ENCODE measurements at regions not wholly inside any gene's neighbourhood (a gene's known extent, or its start where the extent isn't known, plus 50 kb on each side); places are given as distances from the start of the nearest gene placed in this dataset.

- no peak for DNase-seq (ENCODE audit: low read depth, low spot score)
- no peak overlapping the region for H3K4me3 ChIP-seq (ENCODE audit: insufficient read length, low read depth)
- H3K9me3 ChIP-seq (ENCODE audit: insufficient read depth, low read length), result no peaks in the 10 kb centered on the region
- no peaks in the 10 kb centered on the region for H3K4me1 ChIP-seq (ENCODE audit: insufficient read depth, insufficient read length)
- H3K9ac ChIP-seq (ENCODE audit: insufficient read length, low read depth), result no peak overlapping the region
- no peak for TF ChIP-seq ZNF274 (IDR thresholded peaks at IDR 0.05; ENCODE audit: low read depth, low read length)
- no peak for TF ChIP-seq SUZ12 (IDR thresholded peaks at IDR 0.05; ENCODE audit: extremely low read depth, insufficient read depth, insufficient read length)
- no peak for TF ChIP-seq YY1 (IDR thresholded peaks at IDR 0.05; ENCODE audit: insufficient read depth, insufficient read length)
- no peaks in the 10 kb centered on the region for H3K36me3 ChIP-seq (ENCODE audit: insufficient read depth, insufficient read length, low read length)
- H3K27me3 ChIP-seq (ENCODE audit: insufficient read depth, insufficient read length), result peaks cover 10% of the 10 kb centered on the region
Measured at GRCh38 chr9:73995836-73996235, 501.3 kb upstream of the RORB start.

DNA sequence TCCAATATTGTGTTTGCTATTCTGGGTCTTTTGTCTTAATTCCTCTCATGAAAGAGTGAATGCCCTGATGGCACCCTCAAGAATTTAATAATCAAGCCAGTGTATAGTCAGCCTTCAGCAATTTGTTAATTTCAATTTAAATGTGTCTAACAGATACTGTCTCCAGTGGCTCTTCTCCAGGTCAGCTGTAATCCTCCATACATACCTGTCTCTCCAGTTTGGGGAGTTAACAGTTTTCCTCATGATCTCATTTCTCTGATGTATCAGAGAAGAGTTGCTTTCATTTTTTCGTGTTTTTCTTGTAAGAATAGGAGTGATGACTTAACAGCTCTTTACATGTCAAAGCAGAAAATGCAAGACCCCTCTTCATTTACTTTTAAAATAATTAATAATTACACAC lies 500.3 kb upstream of the RORB start:
- Histone ChIP-seq H3K4me1 (ENCODE audit: insufficient read depth, insufficient read length) (no peaks in the 10 kb centered on the region), H3K9ac (ENCODE audit: insufficient read length, low read depth) (no peak overlapping the region), H3K27me3 (ENCODE audit: insufficient read depth, insufficient read length) (peaks cover 10% of the 10 kb centered on the region), H3K9me3 (ENCODE audit: insufficient read depth, low read length) (no peaks in the 10 kb centered on the region), H3K4me3 (ENCODE audit: insufficient read length, low read depth) (no peak overlapping the region), H3K36me3 (ENCODE audit: insufficient read depth, insufficient read length, low read length) (no peaks in the 10 kb centered on the region)
- DNase-seq (ENCODE audit: low read depth, low spot score), result no peak
- TF ChIP-seq ZNF274 (IDR thresholded peaks at IDR 0.05; ENCODE audit: low read depth, low read length), result no peak
- no peak for TF ChIP-seq SUZ12 (IDR thresholded peaks at IDR 0.05; ENCODE audit: extremely low read depth, insufficient read depth, insufficient read length)
- no peak for TF ChIP-seq YY1 (IDR thresholded peaks at IDR 0.05; ENCODE audit: insufficient read depth, insufficient read length)

- TF ChIP-seq ZNF274 (IDR thresholded peaks at IDR 0.05; ENCODE audit: low read depth, low read length) (no peak), YY1 (IDR thresholded peaks at IDR 0.05; ENCODE audit: insufficient read depth, insufficient read length) (no peak), SUZ12 (IDR thresholded peaks at IDR 0.05; ENCODE audit: extremely low read depth, insufficient read depth, insufficient read length) (no peak)
- Histone ChIP-seq H3K4me3 (ENCODE audit: insufficient read length, low read depth) (no peak overlapping the region), H3K9ac (ENCODE audit: insufficient read length, low read depth) (no peak overlapping the region), H3K4me1 (ENCODE audit: insufficient read depth, insufficient read length) (no peaks in the 10 kb centered on the region), H3K27me3 (ENCODE audit: insufficient read depth, insufficient read length) (peaks cover 10% of the 10 kb centered on the region), H3K36me3 (ENCODE audit: insufficient read depth, insufficient read length, low read length) (no peaks in the 10 kb centered on the region), H3K9me3 (ENCODE audit: insufficient read depth, low read length) (no peaks in the 10 kb centered on the region)
- no peak for DNase-seq (ENCODE audit: low read depth, low spot score)
Measured at GRCh38 chr9:74001382-74001781, 495.8 kb upstream of the RORB start.

- Histone ChIP-seq H3K9ac (ENCODE audit: insufficient read length, low read depth) (no peak overlapping the region), H3K4me3 (ENCODE audit: insufficient read length, low read depth) (no peak overlapping the region), H3K27me3 (ENCODE audit: insufficient read depth, insufficient read length) (no peaks in the 10 kb centered on the region), H3K9me3 (ENCODE audit: insufficient read depth, low read length) (no peaks in the 10 kb centered on the region), H3K4me1 (ENCODE audit: insufficient read depth, insufficient read length) (no peaks in the 10 kb centered on the region), H3K36me3 (ENCODE audit: insufficient read depth, insufficient read length, low read length) (no peaks in the 10 kb centered on the region)
- TF ChIP-seq YY1 (IDR thresholded peaks at IDR 0.05; ENCODE audit: insufficient read depth, insufficient read length) (no peak), ZNF274 (IDR thresholded peaks at IDR 0.05; ENCODE audit: low read depth, low read length) (no peak), SUZ12 (IDR thresholded peaks at IDR 0.05; ENCODE audit: extremely low read depth, insufficient read depth, insufficient read length) (no peak)
- no peak for DNase-seq (ENCODE audit: low read depth, low spot score)
Measured at GRCh38 chr9:74006935-74007334, 490.2 kb upstream of the RORB start.

GRCh38 chr9:74007833-74008232 lies 489.3 kb upstream of the RORB start:
- DNase-seq (ENCODE audit: low read depth, low spot score), result no peak
- H3K9me3 ChIP-seq (ENCODE audit: insufficient read depth, low read length), result no peaks in the 10 kb centered on the region
- TF ChIP-seq ZNF274 (IDR thresholded peaks at IDR 0.05; ENCODE audit: low read depth, low read length) (no peak), SUZ12 (IDR thresholded peaks at IDR 0.05; ENCODE audit: extremely low read depth, insufficient read depth, insufficient read length) (no peak), YY1 (IDR thresholded peaks at IDR 0.05; ENCODE audit: insufficient read depth, insufficient read length) (no peak)
- H3K4me3 ChIP-seq (ENCODE audit: insufficient read length, low read depth), result no peak overlapping the region
- H3K9ac ChIP-seq (ENCODE audit: insufficient read length, low read depth), result no peak overlapping the region
- no peaks in the 10 kb centered on the region for H3K4me1 ChIP-seq (ENCODE audit: insufficient read depth, insufficient read length)
- H3K36me3 ChIP-seq (ENCODE audit: insufficient read depth, insufficient read length, low read length), result no peaks in the 10 kb centered on the region
- H3K27me3 ChIP-seq (ENCODE audit: insufficient read depth, insufficient read length), result no peaks in the 10 kb centered on the region

DNA sequence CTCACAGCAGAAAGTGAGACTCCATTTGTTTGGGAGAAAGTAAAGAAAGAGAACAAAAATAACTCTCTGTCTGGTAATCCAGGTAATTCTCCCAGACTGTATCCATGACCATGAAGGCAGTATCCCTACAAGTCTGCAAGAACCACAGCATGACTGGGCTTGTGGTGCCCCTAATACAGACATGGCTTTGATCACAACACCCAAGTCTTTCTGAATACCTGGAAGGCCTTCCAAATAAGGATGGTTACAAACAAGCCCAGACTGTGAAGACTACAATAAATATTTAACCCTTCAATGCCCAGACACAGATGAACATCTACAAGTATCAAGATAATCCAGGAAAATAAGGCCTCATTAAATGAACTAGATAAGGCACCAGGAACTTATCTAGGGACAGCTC lies 481.1 kb upstream of the RORB start:
- TF ChIP-seq ZNF274 (IDR thresholded peaks at IDR 0.05; ENCODE audit: low read depth, low read length) (no peak), YY1 (IDR thresholded peaks at IDR 0.05; ENCODE audit: insufficient read depth, insufficient read length) (no peak), SUZ12 (IDR thresholded peaks at IDR 0.05; ENCODE audit: extremely low read depth, insufficient read depth, insufficient read length) (no peak)
- H3K27me3 ChIP-seq (ENCODE audit: insufficient read depth, insufficient read length), result no peaks in the 10 kb centered on the region
- H3K36me3 ChIP-seq (ENCODE audit: insufficient read depth, insufficient read length, low read length), result no peaks in the 10 kb centered on the region
- H3K4me1 ChIP-seq (ENCODE audit: insufficient read depth, insufficient read length), result no peaks in the 10 kb centered on the region
- H3K9me3 ChIP-seq (ENCODE audit: insufficient read depth, low read length), result no peaks in the 10 kb centered on the region
- H3K9ac ChIP-seq (ENCODE audit: insufficient read length, low read depth), result no peak overlapping the region
- no peak overlapping the region for H3K4me3 ChIP-seq (ENCODE audit: insufficient read length, low read depth)
- no peak for DNase-seq (ENCODE audit: low read depth, low spot score)

- no peaks in the 10 kb centered on the region for H3K4me1 ChIP-seq (ENCODE audit: insufficient read depth, insufficient read length)
- H3K4me3 ChIP-seq (ENCODE audit: insufficient read length, low read depth), result no peak overlapping the region
- H3K9me3 ChIP-seq (ENCODE audit: insufficient read depth, low read length), result no peaks in the 10 kb centered on the region
- TF ChIP-seq ZNF274 (IDR thresholded peaks at IDR 0.05; ENCODE audit: low read depth, low read length) (no peak), SUZ12 (IDR thresholded peaks at IDR 0.05; ENCODE audit: extremely low read depth, insufficient read depth, insufficient read length) (no peak), YY1 (IDR thresholded peaks at IDR 0.05; ENCODE audit: insufficient read depth, insufficient read length) (no peak)
- no peak overlapping the region for H3K9ac ChIP-seq (ENCODE audit: insufficient read length, low read depth)
- no peaks in the 10 kb centered on the region for H3K36me3 ChIP-seq (ENCODE audit: insufficient read depth, insufficient read length, low read length)
- no peaks in the 10 kb centered on the region for H3K27me3 ChIP-seq (ENCODE audit: insufficient read depth, insufficient read length)
- no peak for DNase-seq (ENCODE audit: low read depth, low spot score)
Measured at GRCh38 chr9:74025402-74025925, 471.7 kb upstream of the RORB start.
